ENCODE measurements at regions not wholly inside any gene's neighbourhood (a gene's known extent, or its start where the extent isn't known, plus 50 kb on each side); places are given as distances from the start of the nearest gene placed in this dataset.

- TF ChIP-seq CTCF (conservative IDR thresholded peaks at IDR 0.05 in 1 of 2, IDR thresholded peaks at IDR 0.05 in 1 of 2; ENCODE audit: low read depth in 1 of 2, low read length in 2 of 2) (no peak), EZH2 (IDR thresholded peaks at IDR 0.05; ENCODE audit: low read length, missing control alignments) (no peak)
Observed at GRCh38 chr4:123640271-123640670, 243.7 kb downstream of the SPRY1 start.

Data from fibroblast of lung (primary cell).